Activated T-cell treated with anti-CD3 and anti-CD28 coated beads, Interleukin-2, amount 50 U/mL, for 72 hours (primary cell): ENCODE measurements at regions not wholly inside any gene's neighbourhood (a gene's known extent, or its start where the extent isn't known, plus 50 kb on each side); places are given as distances from the start of the nearest gene placed in this dataset.

ENCODE experiments used
- ATAC-seq, 2 donors: fragments of 150-1000 bp; cut with Tn5 transposase; replicated peaks in 1 of 2; 2 replicates each; pipeline ENCODE4 v1.10.0; 2021; ENCODE audit warnings: moderate library complexity in 2 of 2, mild to moderate bottlenecking in 1 of 2
- DNase-seq, 2 donors: peaks; one replicate each; pipeline ENCODE4 v3.0.0; 2021 to 2022; ENCODE audit warnings: mixed read lengths in 1 of 2
- H3K27ac Mint-ChIP-seq: one replicate; pipeline ENCODE4 v1.8.0; 2022; ENCODE audit warnings: mild to moderate bottlenecking, moderate library complexity, mixed read lengths
- H3K27me3 Mint-ChIP-seq: one replicate; pipeline ENCODE4 v1.8.0; 2022; ENCODE audit warnings: low read depth, mixed read lengths
- H3K36me3 Mint-ChIP-seq, 2 donors: one replicate each; pipeline ENCODE4 v1.8.0; 2022; ENCODE audit warnings: mixed read lengths in 2 of 2, mild to moderate bottlenecking in 1 of 2; ENCODE audit not compliant: insufficient read depth in 2 of 2
- H3K4me1 Mint-ChIP-seq: one replicate; pipeline ENCODE4 v1.8.0; 2022; ENCODE audit warnings: low read depth, mixed read lengths
- H3K4me3 Mint-ChIP-seq, 2 donors: one replicate each; pipeline ENCODE4 v1.8.0; 2022; ENCODE audit warnings: mild to moderate bottlenecking in 2 of 2, mixed read lengths in 2 of 2, moderate library complexity in 2 of 2
- H3K9me3 Mint-ChIP-seq, 2 donors: one replicate each; pipeline ENCODE4 v1.8.0; 2022; ENCODE audit warnings: mixed read lengths in 2 of 2

- no peak for ATAC-seq
- H3K4me1 Mint-ChIP-seq = peaks cover 23% of the 10 kb centered on the region
- no peak overlapping the region for H3K27ac Mint-ChIP-seq
- peaks cover 5 to 9% of the 10 kb centered on the region in 2 donors for H3K36me3 Mint-ChIP-seq
- peaks cover 3 to 6% of the 10 kb centered on the region in 2 donors for H3K9me3 Mint-ChIP-seq
- H3K4me3 Mint-ChIP-seq = no peak overlapping the region
- DNase-seq = no peak
- H3K27me3 Mint-ChIP-seq = no peaks in the 10 kb centered on the region
Measured at GRCh38 chr1:193533853-193534252, 347.4 kb upstream of the B3GALT2 start.

GRCh38 chr1:193525917-193526710 is 339.7 kb upstream of the B3GALT2 start:
- peaks cover 0 to 11% of the 10 kb centered on the region in 2 donors for H3K9me3 Mint-ChIP-seq
- no peak overlapping the region for H3K27ac Mint-ChIP-seq
- H3K36me3 Mint-ChIP-seq = peaks cover 0 to 7% of the 10 kb centered on the region in 2 donors
- H3K27me3 Mint-ChIP-seq = no peaks in the 10 kb centered on the region
- H3K4me3 Mint-ChIP-seq = no peak overlapping the region
- H3K4me1 Mint-ChIP-seq = no peaks in the 10 kb centered on the region
- ATAC-seq (peak; percentile 56 to 86), DNase-seq (no peak)

- Mint-ChIP-seq H3K36me3 (peaks cover 0 to 2% of the 10 kb centered on the region in 2 donors), H3K4me1 (no peaks in the 10 kb centered on the region)
- ATAC-seq = no peak
Measured at GRCh38 chr1:193525411-193525810, 339.0 kb upstream of the B3GALT2 start.

DNA sequence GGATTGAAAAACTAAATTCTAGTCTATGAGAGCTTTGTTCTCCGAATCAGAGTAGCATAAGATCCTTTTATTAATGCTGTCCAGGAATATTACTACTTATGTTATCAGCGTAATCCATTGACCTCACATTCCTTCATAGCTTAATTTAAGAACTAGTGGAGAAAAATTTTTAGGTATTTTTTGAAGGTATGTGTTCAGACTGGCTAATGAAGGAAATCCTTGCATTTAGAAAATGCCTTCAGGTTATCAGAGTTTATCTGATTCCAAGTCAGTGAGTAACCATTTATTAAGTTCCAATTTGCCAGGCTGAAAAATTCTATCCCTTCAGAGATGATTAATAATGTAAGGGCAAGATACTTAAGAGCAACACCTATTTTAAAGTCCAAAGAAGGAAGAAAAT is 338.2 kb upstream of the B3GALT2 start:
- Mint-ChIP-seq H3K36me3 (peaks cover 0 to 1% of the 10 kb centered on the region in 2 donors), H3K27ac (no peak overlapping the region)
- ATAC-seq = no peak

More at GRCh38 chr1:193525411-193525810, 339.0 kb upstream of the B3GALT2 start:
- Mint-ChIP-seq H3K4me3 (no peak overlapping the region), H3K9me3 (peaks cover 0 to 5% of the 10 kb centered on the region in 2 donors), H3K27ac (no peak overlapping the region), H3K27me3 (no peaks in the 10 kb centered on the region)
- DNase-seq = no peak

DNA sequence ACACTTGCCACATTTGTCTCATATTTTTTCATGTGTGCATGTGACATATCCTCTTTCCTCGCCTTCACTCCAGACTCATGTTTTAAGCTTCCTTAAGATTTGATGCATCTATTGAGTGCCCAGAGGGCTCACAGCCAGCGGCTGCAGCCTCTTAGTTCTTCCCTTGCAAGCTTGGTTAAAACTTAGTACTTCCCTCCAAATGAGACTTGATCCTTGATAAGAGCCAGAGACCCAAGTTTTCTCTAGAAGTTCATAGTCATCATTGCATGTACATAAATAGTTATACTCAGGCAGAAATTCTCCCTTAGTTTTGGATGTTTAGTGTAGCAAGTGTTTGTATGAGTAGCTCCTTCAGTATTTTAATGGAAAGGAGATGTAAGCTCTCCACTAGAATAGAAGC is 337.6 kb upstream of the B3GALT2 start:
- no peak for DNase-seq
- ATAC-seq = no peak
- Mint-ChIP-seq H3K36me3 (peaks cover 0 to 1% of the 10 kb centered on the region in 2 donors), H3K27me3 (no peaks in the 10 kb centered on the region), H3K4me3 (no peak overlapping the region), H3K4me1 (no peaks in the 10 kb centered on the region), H3K9me3 (peaks cover 0 to 5% of the 10 kb centered on the region in 2 donors), H3K27ac (no peak overlapping the region)

More for the DNA sequence above, 338.2 kb upstream of the B3GALT2 start:
- Mint-ChIP-seq H3K4me3 (no peak overlapping the region), H3K4me1 (no peaks in the 10 kb centered on the region), H3K27me3 (no peaks in the 10 kb centered on the region), H3K9me3 (peaks cover 0 to 5% of the 10 kb centered on the region in 2 donors)
- DNase-seq = no peak

GRCh38 chr1:193520472-193520871 is 334.1 kb upstream of the B3GALT2 start:
- Mint-ChIP-seq H3K4me3 (no peak overlapping the region), H3K36me3 (peaks cover 0 to 1% of the 10 kb centered on the region in 2 donors), H3K4me1 (peaks cover 8% of the 10 kb centered on the region), H3K27ac (no peak overlapping the region), H3K27me3 (no peaks in the 10 kb centered on the region), H3K9me3 (peaks cover 0 to 5% of the 10 kb centered on the region in 2 donors)
- DNase-seq (no peak), ATAC-seq (no peak)

DNA sequence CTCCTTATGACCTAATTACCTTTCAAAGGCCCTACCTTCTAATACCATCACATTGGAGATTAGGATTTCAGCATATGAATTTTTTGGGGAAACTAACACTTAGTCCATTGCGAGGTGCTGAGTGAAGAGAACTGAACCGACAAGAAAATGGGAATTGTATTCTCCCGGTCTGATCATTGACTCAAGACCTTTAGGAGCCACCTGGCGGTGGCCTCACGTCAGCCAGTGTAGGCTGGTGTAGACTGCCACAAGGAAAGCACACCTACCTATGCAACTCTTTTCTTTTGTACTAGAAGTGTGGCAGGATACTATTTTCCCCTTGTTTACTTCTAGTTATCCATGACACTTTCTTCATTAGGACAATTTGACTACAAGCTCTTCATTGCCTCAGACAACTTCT is 333.5 kb upstream of the B3GALT2 start:
- Mint-ChIP-seq H3K27me3 (no peaks in the 10 kb centered on the region), H3K4me1 (peaks cover 8% of the 10 kb centered on the region), H3K27ac (no peak overlapping the region), H3K4me3 (no peak overlapping the region), H3K9me3 (peaks cover 0 to 3% of the 10 kb centered on the region in 2 donors), H3K36me3 (peaks cover 0 to 1% of the 10 kb centered on the region in 2 donors)
- DNase-seq = no peak
- no peak for ATAC-seq

GRCh38 chr1:193516755-193517388 is 330.5 kb upstream of the B3GALT2 start:
- Mint-ChIP-seq H3K36me3 (peaks cover 2 to 5% of the 10 kb centered on the region in 2 donors), H3K9me3 (peaks cover 5 to 6% of the 10 kb centered on the region in 2 donors), H3K27ac (peak overlapping the region; percentile 22), H3K27me3 (no peaks in the 10 kb centered on the region), H3K4me3 (peak overlapping the region in 1 of 2 donors; percentile 47), H3K4me1 (peaks cover 8% of the 10 kb centered on the region)
- DNase-seq (no peak), ATAC-seq (peak; percentile 44 to 69)

- Mint-ChIP-seq H3K4me1 (peaks cover 8% of the 10 kb centered on the region), H3K9me3 (peaks cover 14 to 15% of the 10 kb centered on the region in 2 donors), H3K36me3 (peaks cover 10% of the 10 kb centered on the region in 2 donors), H3K4me3 (no peak overlapping the region), H3K27ac (no peak overlapping the region), H3K27me3 (no peaks in the 10 kb centered on the region)
- ATAC-seq (no peak), DNase-seq (no peak)
Measured at GRCh38 chr1:193514397-193514796, 328.0 kb upstream of the B3GALT2 start.

DNA sequence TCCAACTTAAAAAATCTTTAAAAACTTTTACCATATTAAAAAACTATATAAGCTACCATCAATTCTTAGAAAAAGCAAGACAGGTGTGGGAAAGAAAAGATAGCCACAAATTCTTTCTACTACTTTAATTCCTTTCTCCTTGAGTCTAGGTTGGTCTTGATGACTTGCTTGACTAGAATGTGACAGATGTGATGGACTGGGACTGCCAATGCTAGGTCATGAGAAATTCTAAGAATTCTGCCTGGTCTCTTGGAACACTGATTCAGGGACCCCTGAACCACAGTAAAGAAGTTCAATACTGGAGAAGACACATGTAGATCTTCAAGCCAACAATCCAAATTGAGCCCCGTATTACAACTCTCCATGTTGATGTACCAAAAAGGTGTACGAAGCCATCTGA is 326.6 kb upstream of the B3GALT2 start:
- Mint-ChIP-seq H3K27me3 (no peaks in the 10 kb centered on the region), H3K36me3 (peaks cover 10% of the 10 kb centered on the region in 2 donors), H3K27ac (no peak overlapping the region), H3K4me1 (peaks cover 8% of the 10 kb centered on the region), H3K4me3 (no peak overlapping the region), H3K9me3 (peaks cover 14 to 15% of the 10 kb centered on the region in 2 donors)
- DNase-seq = no peak
- ATAC-seq = no peak

- H3K27ac Mint-ChIP-seq = no peak overlapping the region
- no peaks in the 10 kb centered on the region for H3K27me3 Mint-ChIP-seq
- no peak for DNase-seq
- ATAC-seq = no peak
- no peak overlapping the region for H3K4me3 Mint-ChIP-seq
- H3K36me3 Mint-ChIP-seq = peaks cover 0 to 2% of the 10 kb centered on the region in 2 donors
- no peaks in the 10 kb centered on the region for H3K4me1 Mint-ChIP-seq
- H3K9me3 Mint-ChIP-seq = peaks cover 4 to 5% of the 10 kb centered on the region in 2 donors
Measured at GRCh38 chr1:193504920-193505319, 318.5 kb upstream of the B3GALT2 start.

DNA sequence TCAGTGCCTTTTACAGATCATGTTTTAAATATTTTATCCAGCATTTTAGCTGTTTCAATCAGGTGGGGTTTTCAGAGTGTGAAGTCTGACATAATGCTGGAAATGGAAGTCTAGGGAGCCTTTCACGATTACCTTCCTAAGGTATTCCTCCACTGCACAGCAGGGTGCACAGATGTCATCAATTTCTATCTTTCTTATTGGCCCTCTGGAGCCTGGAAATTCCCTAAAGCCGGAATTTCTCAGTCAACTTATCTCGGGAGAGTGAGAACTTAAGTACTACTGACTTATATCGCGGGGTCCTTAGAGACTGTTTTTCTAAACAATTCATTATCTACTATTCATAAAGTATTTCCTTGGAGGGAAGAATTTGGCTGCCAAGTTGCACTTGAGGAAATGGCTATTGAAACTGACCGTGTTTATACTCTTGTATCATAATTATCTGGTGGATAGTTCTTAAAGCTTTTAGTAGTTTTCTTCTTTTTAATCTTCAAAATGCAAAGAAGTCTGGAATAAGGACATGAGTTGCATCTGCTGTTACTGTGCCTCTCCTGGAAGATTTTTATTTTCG is 311.8 kb upstream of the B3GALT2 start:
- no peak overlapping the region for H3K27ac Mint-ChIP-seq
- DNase-seq = no peak
- no peaks in the 10 kb centered on the region for H3K36me3 Mint-ChIP-seq
- peaks cover 3% of the 10 kb centered on the region for H3K4me1 Mint-ChIP-seq
- peak overlapping the region in 1 of 2 donors; percentile 8 for H3K4me3 Mint-ChIP-seq
- no peaks in the 10 kb centered on the region for H3K27me3 Mint-ChIP-seq
- H3K9me3 Mint-ChIP-seq = peaks cover 2 to 3% of the 10 kb centered on the region in 2 donors
- ATAC-seq = no peak

GRCh38 chr1:193494368-193494767 is 308.0 kb upstream of the B3GALT2 start:
- no peaks in the 10 kb centered on the region for H3K27me3 Mint-ChIP-seq
- peaks cover 6 to 7% of the 10 kb centered on the region in 2 donors for H3K36me3 Mint-ChIP-seq
- H3K4me3 Mint-ChIP-seq = no peak overlapping the region
- DNase-seq = no peak
- H3K9me3 Mint-ChIP-seq = peaks cover 5% of the 10 kb centered on the region in 2 donors
- no peak overlapping the region for H3K27ac Mint-ChIP-seq
- ATAC-seq = no peak
- peaks cover 20% of the 10 kb centered on the region for H3K4me1 Mint-ChIP-seq
